ENCODE measurements at regions not wholly inside any gene's neighbourhood (a gene's known extent, or its start where the extent isn't known, plus 50 kb on each side); places are given as distances from the start of the nearest gene placed in this dataset.

DNA sequence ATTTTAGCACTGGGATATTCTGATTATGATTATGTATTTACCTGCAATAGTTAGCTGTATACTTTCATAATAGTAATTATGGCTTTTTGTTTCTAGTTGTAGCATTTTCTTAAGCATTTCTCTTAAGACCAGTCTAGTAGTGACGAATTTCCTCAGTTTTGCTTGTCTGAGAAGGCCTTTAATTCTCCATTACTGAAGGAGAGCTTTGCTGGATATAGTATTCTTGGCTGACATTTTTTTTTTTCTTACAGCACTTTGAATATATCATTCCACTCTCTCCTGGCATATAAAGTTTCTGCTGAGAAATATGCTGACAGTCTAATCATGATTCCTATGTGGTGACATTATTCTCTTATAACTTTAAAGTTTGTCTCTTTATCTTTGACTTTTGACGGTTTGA is 181.1 kb upstream of the DMRTA1 start:
- no peaks in the 10 kb centered on the region for H3K36me3 Mint-ChIP-seq
- ATAC-seq (no peak), DNase-seq (no peak)
- H3K4me1 Mint-ChIP-seq = no peaks in the 10 kb centered on the region
- H3K27me3 Mint-ChIP-seq = no peaks in the 10 kb centered on the region
- CTCF ChIA-PET = interaction anchor here (1.2 kb wide), 1 partner anchor 33 kb away, joined by 3 read pairs; no protein-coding TSS in a partner anchor
- H3K27ac Mint-ChIP-seq = no peak overlapping the region
- H3K9me3 Mint-ChIP-seq (ENCODE audit: low read depth) = peaks cover 9% of the 10 kb centered on the region
- no peak overlapping the region for H3K4me3 Mint-ChIP-seq

DNA sequence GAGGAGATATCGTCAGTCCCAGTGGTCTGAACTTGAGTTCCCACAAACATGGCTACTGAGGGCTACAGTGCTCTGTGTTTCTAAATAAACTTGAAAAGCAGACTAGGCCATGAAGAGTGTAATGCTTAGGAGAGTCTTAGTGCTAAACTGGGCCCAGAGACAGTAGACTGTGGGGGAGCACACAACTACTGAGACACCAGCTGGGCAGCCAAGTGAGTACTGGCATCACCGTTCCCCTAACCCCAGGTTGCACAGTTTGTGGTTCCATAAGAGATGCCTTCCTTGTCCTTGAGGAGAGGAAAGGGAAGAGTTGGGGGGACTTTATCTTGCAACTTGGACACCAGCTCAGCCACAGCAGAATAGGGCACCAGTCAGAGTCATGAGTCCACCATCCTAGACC is 172.1 kb upstream of the DMRTA1 start:
- Mint-ChIP-seq H3K27me3 (peaks cover 3% of the 10 kb centered on the region), H3K36me3 (no peaks in the 10 kb centered on the region), H3K27ac (no peak overlapping the region), H3K4me1 (no peaks in the 10 kb centered on the region), H3K9me3 (ENCODE audit: low read depth) (no peaks in the 10 kb centered on the region), H3K4me3 (no peak overlapping the region)
- ATAC-seq (no peak), DNase-seq (no peak)
- CTCF ChIA-PET = no interaction called here

- ATAC-seq (no peak), DNase-seq (no peak)
- H3K4me1 Mint-ChIP-seq = no peaks in the 10 kb centered on the region
- CTCF ChIA-PET = no interaction called here
- peaks cover 3% of the 10 kb centered on the region for H3K27me3 Mint-ChIP-seq
- H3K9me3 Mint-ChIP-seq (ENCODE audit: low read depth) = no peaks in the 10 kb centered on the region
- no peaks in the 10 kb centered on the region for H3K36me3 Mint-ChIP-seq
- H3K27ac Mint-ChIP-seq = no peak overlapping the region
- H3K4me3 Mint-ChIP-seq = no peak overlapping the region
Observed at GRCh38 chr9:22278426-22278825, 168.2 kb upstream of the DMRTA1 start.

DNA sequence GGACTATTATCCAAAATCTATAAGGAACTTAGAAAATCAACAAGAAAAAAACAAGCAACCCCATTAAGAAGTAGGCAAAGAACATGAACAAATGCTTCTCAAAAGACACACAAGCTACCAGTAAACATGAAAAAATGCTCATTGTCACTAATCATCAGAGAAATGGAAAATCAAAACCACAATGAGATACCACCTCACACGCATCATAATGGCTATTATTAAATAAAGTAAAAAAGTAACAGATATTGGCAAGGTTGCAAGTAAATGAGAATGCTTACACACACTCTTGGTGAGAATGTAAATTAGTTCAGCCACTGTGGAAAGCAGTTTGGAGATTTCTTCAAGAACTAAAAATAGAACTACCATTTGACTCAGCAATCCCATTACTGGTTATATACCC is 167.0 kb upstream of the DMRTA1 start:
- Mint-ChIP-seq H3K27ac (no peak overlapping the region), H3K4me1 (no peaks in the 10 kb centered on the region), H3K36me3 (no peaks in the 10 kb centered on the region), H3K4me3 (no peak overlapping the region), H3K9me3 (ENCODE audit: low read depth) (no peaks in the 10 kb centered on the region), H3K27me3 (peaks cover 6% of the 10 kb centered on the region)
- ATAC-seq (no peak), DNase-seq (no peak)
- CTCF ChIA-PET = no interaction called here

- ATAC-seq = no peak
- no peaks in the 10 kb centered on the region for H3K36me3 Mint-ChIP-seq
Observed at GRCh38 chr9:22285066-22285465, 161.6 kb upstream of the DMRTA1 start.

DNA sequence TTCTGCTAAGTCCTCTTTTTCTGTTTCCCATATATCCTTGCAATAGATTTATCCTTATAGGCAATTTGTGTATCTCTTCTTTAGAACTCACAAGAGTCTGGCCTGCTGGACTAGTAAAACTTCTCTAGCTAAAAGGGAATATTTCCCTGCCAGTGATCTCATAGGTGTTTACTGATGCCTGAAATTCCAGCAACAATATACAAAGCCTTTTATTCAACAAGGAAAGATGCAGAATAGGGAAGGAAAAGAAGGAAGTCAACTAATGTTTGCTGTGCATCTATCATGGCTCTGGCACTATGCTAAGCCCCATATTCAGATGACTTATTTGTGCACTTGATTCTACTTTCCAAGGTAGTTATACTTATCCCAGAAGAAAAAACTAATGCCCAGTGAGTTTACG is 160.0 kb upstream of the DMRTA1 start:
- CTCF ChIA-PET = no interaction called here
- H3K27ac Mint-ChIP-seq = no peak overlapping the region
- no peaks in the 10 kb centered on the region for H3K9me3 Mint-ChIP-seq (ENCODE audit: low read depth)
- no peaks in the 10 kb centered on the region for H3K36me3 Mint-ChIP-seq
- no peaks in the 10 kb centered on the region for H3K4me1 Mint-ChIP-seq
- ATAC-seq = no peak
- DNase-seq = no peak
- H3K4me3 Mint-ChIP-seq = no peak overlapping the region
- H3K27me3 Mint-ChIP-seq = peaks cover 4% of the 10 kb centered on the region

More at GRCh38 chr9:22285066-22285465, 161.6 kb upstream of the DMRTA1 start:
- H3K4me3 Mint-ChIP-seq = no peak overlapping the region
- DNase-seq = no peak
- no peaks in the 10 kb centered on the region for H3K4me1 Mint-ChIP-seq
- CTCF ChIA-PET = no interaction called here
- peaks cover 4% of the 10 kb centered on the region for H3K27me3 Mint-ChIP-seq
- H3K27ac Mint-ChIP-seq = no peak overlapping the region
- H3K9me3 Mint-ChIP-seq (ENCODE audit: low read depth) = no peaks in the 10 kb centered on the region

DNA sequence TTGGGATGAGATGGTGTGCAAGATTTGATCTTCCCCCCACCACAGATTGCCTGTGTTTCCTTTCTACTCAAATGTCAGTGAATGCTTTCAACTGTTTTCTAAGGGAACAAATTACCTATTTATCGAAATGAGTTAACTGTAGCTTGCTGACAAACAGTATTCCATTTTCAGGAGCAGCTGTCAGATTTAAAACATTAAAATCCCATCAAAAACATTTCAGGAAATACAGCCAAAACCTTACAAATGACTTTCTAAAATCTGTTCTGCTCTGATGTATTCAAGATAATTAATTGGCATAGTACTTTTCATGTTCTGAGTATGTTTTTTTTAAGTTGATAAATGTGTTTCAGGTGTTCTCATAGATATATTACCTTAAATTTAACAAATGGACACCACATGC is 158.0 kb upstream of the DMRTA1 start:
- peaks cover 7% of the 10 kb centered on the region for H3K27me3 Mint-ChIP-seq
- H3K4me1 Mint-ChIP-seq = no peaks in the 10 kb centered on the region
- DNase-seq (no peak), ATAC-seq (no peak)
- no peak overlapping the region for H3K4me3 Mint-ChIP-seq
- H3K27ac Mint-ChIP-seq = no peak overlapping the region
- no peaks in the 10 kb centered on the region for H3K36me3 Mint-ChIP-seq
- CTCF ChIA-PET = no interaction called here
- H3K9me3 Mint-ChIP-seq (ENCODE audit: low read depth) = no peaks in the 10 kb centered on the region

DNA sequence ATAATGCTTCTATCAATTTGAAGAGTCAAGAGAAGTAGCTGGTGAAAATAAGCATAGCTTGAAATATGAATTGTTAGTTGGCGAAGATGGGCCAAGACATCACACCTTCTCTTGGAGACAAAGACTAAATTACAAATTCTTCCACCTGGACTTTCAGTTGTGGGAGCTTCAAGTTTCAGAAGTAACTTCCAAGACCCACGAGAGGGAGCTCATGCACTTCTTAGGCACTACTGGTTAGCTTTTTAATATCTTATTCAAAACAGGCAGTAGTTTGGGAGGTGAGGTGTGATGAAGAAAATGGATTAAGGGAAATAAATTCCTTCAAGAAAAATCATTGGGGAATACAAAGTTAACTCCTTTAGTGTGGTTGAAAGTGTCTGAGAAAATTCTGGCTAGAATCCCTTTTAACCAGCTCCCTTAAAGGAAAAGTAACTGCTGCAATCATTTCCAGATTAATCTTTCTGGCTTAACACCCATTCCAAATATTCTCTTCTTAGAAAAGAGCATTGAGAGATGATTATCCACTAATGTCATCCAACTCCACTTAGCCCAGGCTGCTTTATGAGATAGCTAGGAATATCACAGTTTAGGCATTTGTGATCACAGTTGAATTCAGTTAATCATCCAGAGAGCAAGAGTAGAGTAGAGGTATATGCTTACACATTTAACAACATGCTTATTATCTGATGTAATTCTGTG is 139.5 kb upstream of the DMRTA1 start:
- H3K36me3 Mint-ChIP-seq = no peaks in the 10 kb centered on the region
- no peaks in the 10 kb centered on the region for H3K4me1 Mint-ChIP-seq
- no peaks in the 10 kb centered on the region for H3K9me3 Mint-ChIP-seq (ENCODE audit: low read depth)
- H3K4me3 Mint-ChIP-seq = no peak overlapping the region
- no peak for DNase-seq
- CTCF ChIA-PET = interaction anchor here (0.9 to 1.2 kb wide), 3 partner anchors 68 to 150 kb away, joined by 3 to 6 read pairs (median 4); no protein-coding TSS in a partner anchor
- no peak for ATAC-seq
- H3K27me3 Mint-ChIP-seq = peaks cover 13% of the 10 kb centered on the region
- H3K27ac Mint-ChIP-seq = no peak overlapping the region

DNA sequence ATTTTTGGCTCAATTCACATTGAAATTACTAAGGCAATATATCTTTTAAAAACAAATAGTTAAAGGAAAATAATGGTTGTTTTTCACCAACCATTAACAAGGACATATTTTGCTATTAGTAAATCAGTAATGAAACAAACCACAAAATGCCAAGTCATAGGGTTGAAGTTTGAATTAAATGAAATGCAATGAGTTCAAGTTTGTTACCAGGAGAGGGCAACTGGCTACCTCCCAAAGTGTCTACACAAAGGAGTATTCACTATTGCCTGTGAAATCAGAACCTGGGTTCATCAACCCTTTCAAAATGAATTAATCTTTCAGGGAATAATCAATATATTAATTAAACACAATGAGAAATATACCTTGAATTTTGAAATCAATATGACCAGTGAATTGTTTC is 138.4 kb upstream of the DMRTA1 start:
- no peak for ATAC-seq
- H3K9me3 Mint-ChIP-seq (ENCODE audit: low read depth) = no peaks in the 10 kb centered on the region
- H3K27ac Mint-ChIP-seq = no peak overlapping the region
- CTCF ChIA-PET = interaction anchor here (1.3 kb wide), 1 partner anchor 144 kb away, joined by 4 read pairs; no protein-coding TSS in a partner anchor
- H3K27me3 Mint-ChIP-seq = peaks cover 13% of the 10 kb centered on the region
- H3K4me1 Mint-ChIP-seq = no peaks in the 10 kb centered on the region
- no peak overlapping the region for H3K4me3 Mint-ChIP-seq
- H3K36me3 Mint-ChIP-seq = no peaks in the 10 kb centered on the region
- no peak for DNase-seq

DNA sequence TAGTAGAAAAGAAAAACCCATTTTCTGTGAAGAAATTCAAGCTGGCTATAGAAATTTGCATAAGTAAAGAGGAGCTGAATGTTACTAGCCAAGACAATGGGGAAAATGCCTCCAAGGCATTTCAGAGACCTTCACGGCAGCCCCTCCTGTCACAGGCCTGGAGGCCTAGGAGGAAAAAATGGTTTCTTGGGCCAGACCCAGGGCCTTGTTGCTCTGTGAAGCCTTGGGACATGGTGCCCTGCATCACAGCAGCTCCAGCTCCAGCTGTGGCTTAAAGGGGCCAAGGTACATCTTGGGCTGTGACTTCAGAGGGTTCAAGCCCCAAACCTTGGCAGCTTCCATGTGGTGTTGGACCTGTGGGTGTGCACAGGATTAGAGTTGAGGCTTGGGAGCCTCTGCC is 130.0 kb upstream of the DMRTA1 start:
- Mint-ChIP-seq H3K27ac (no peak overlapping the region), H3K4me3 (no peak overlapping the region), H3K4me1 (no peaks in the 10 kb centered on the region), H3K9me3 (ENCODE audit: low read depth) (peaks cover 3% of the 10 kb centered on the region), H3K27me3 (peaks cover under 1% of the 10 kb centered on the region), H3K36me3 (no peaks in the 10 kb centered on the region)
- CTCF ChIA-PET = no interaction called here
- DNase-seq (no peak), ATAC-seq (no peak)

DNA sequence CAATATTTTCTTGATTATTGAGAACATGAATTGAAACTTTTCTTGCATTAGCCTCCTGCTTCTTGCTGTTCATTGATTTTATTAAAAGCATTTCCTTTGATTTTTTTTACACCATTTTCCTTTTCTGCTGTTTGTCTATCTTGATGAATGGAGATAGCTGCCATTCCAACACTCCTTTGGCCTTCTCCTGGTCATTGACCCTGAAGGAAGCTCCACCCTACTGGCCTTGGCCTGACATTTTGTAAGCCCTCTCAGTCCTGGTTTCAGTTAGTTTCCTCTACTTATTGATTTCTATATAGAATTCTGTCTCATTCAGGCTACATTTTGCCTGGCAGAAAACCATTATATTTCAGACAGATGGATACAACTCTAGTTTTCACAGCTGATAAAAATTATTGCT is 115.1 kb upstream of the DMRTA1 start:
- Mint-ChIP-seq H3K27me3 (no peaks in the 10 kb centered on the region), H3K36me3 (no peaks in the 10 kb centered on the region), H3K27ac (no peak overlapping the region), H3K4me3 (no peak overlapping the region), H3K4me1 (no peaks in the 10 kb centered on the region), H3K9me3 (ENCODE audit: low read depth) (no peaks in the 10 kb centered on the region)
- CTCF ChIA-PET = no interaction called here
- DNase-seq = no peak
- ATAC-seq = no peak

DNA sequence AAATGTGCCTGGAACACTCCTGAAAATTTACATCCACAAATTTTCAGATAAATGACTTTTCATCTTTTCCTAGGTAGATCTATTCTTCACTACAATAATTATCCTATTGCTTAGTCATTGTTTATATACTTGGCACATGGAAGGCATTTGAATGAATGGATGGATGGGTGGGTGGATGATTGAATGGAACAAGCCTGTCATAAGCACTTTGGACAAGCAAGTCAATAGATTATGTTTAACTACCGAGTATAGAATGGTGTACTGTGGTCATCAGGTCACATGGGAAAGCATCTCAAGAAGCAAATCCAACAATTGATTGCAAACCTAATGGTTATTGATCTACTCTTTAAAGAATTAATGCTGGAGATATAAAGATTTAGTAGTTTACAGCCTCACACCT is 114.4 kb upstream of the DMRTA1 start:
- no peaks in the 10 kb centered on the region for H3K27me3 Mint-ChIP-seq
- H3K36me3 Mint-ChIP-seq = no peaks in the 10 kb centered on the region
- CTCF ChIA-PET = no interaction called here
- DNase-seq = no peak
- no peaks in the 10 kb centered on the region for H3K9me3 Mint-ChIP-seq (ENCODE audit: low read depth)
- ATAC-seq = no peak
- no peak overlapping the region for H3K27ac Mint-ChIP-seq
- no peak overlapping the region for H3K4me3 Mint-ChIP-seq
- no peaks in the 10 kb centered on the region for H3K4me1 Mint-ChIP-seq

GRCh38 chr9:22337261-22337660 is 109.4 kb upstream of the DMRTA1 start:
- no peak overlapping the region for H3K4me3 Mint-ChIP-seq
- ATAC-seq = no peak
- CTCF ChIA-PET = no interaction called here
- H3K4me1 Mint-ChIP-seq = no peaks in the 10 kb centered on the region
- DNase-seq = no peak
- no peak overlapping the region for H3K27ac Mint-ChIP-seq
- H3K9me3 Mint-ChIP-seq (ENCODE audit: low read depth) = no peaks in the 10 kb centered on the region
- H3K36me3 Mint-ChIP-seq = no peaks in the 10 kb centered on the region
- H3K27me3 Mint-ChIP-seq = no peaks in the 10 kb centered on the region

GRCh38 chr9:22342491-22343217 is 104.0 kb upstream of the DMRTA1 start:
- no peak for ATAC-seq
- no peaks in the 10 kb centered on the region for H3K27me3 Mint-ChIP-seq
- no peaks in the 10 kb centered on the region for H3K9me3 Mint-ChIP-seq (ENCODE audit: low read depth)
- CTCF ChIA-PET = no interaction called here
- no peak overlapping the region for H3K4me3 Mint-ChIP-seq
- no peaks in the 10 kb centered on the region for H3K36me3 Mint-ChIP-seq
- H3K4me1 Mint-ChIP-seq = no peaks in the 10 kb centered on the region
- no peak for DNase-seq
- no peak overlapping the region for H3K27ac Mint-ChIP-seq

Data from activated CD8-positive, alpha-beta memory T cell treated with anti-CD3 and anti-CD28 coated beads, Interleukin-2, amount 10 ng/mL, durations not matched to agents 7 days and 5 days (primary cell).